ENCODE measurements at regions not wholly inside any gene's neighbourhood (a gene's known extent, or its start where the extent isn't known, plus 50 kb on each side); places are given as distances from the start of the nearest gene placed in this dataset.
"Not testable (repeated sequence)": the region's sequence is repeated elsewhere in the genome, so short reads cannot be mapped to it uniquely, and the experiment has no call there.

GRCh38 chr2:189309331-189309730 is 129.8 kb upstream of the COL5A2 start:
- Mint-ChIP-seq H3K9me3 (peaks cover 2 to 8% of the 10 kb centered on the region in 2 donors), H3K27ac (no peak overlapping the region), H3K4me3 (no peak overlapping the region), H3K27me3 (ENCODE audit: low read depth in 2 of 2) (no peaks in the 10 kb centered on the region), H3K4me1 (peaks cover 2% of the 10 kb centered on the region in 2 donors), H3K36me3 (no peaks in the 10 kb centered on the region)
- Histone ChIP-seq H3K4me1 (ENCODE audit: control insufficient read depth, insufficient read depth, low read length) (no peaks in the 10 kb centered on the region), H3K27ac (ENCODE audit: low read length) (no peak overlapping the region), H3K27me3 (ENCODE audit: control insufficient read depth, insufficient read depth, low read length) (no peaks in the 10 kb centered on the region), H3K36me3 (ENCODE audit: control insufficient read depth, insufficient read depth, low read length) (no peaks in the 10 kb centered on the region), H3K9me3 (ENCODE audit: control insufficient read depth, insufficient read depth, low read length) (no peaks in the 10 kb centered on the region), H3K4me3 (ENCODE audit: low read length) (no peak overlapping the region)
- intact Hi-C loops (cut with micrococcal nuclease): no loop called here
- no peak for TF ChIP-seq CTCF (IDR thresholded peaks at IDR 0.05)
- WGBS (ENCODE audit: insufficient coverage): 90% methylated on average over 4 of the region's 4 CpGs
- ATAC-seq (no peak), DNase-seq (no peak)

GRCh38 chr2:189312211-189312610 is 129.1 kb upstream of the WDR75 start:
- 95% methylated on average over 13 of the region's 13 CpGs for WGBS (ENCODE audit: insufficient coverage)
- TF ChIP-seq CTCF (IDR thresholded peaks at IDR 0.05): no peak
- no peak overlapping the region for H3K27ac Mint-ChIP-seq

GRCh38 chr2:189312643-189313042 is 128.6 kb upstream of the WDR75 start:
- H3K9me3 Mint-ChIP-seq: peaks cover 2 to 8% of the 10 kb centered on the region in 2 donors
- 73% methylated on average over 3 of the region's 4 CpGs for WGBS (ENCODE audit: insufficient coverage)
- H3K27ac Mint-ChIP-seq: no peak overlapping the region
- H3K27ac ChIP-seq (ENCODE audit: low read length): no peak overlapping the region
- no peaks in the 10 kb centered on the region for H3K27me3 Mint-ChIP-seq (ENCODE audit: low read depth in 2 of 2)
- no peaks in the 10 kb centered on the region for H3K27me3 ChIP-seq (ENCODE audit: control insufficient read depth, insufficient read depth, low read length)
- H3K4me3 ChIP-seq (ENCODE audit: low read length): no peak overlapping the region
- H3K4me3 Mint-ChIP-seq: no peak overlapping the region
- TF ChIP-seq CTCF (IDR thresholded peaks at IDR 0.05): no peak
- H3K36me3 Mint-ChIP-seq: no peaks in the 10 kb centered on the region
- no peaks in the 10 kb centered on the region for H3K36me3 ChIP-seq (ENCODE audit: control insufficient read depth, insufficient read depth, low read length)
- H3K9me3 ChIP-seq (ENCODE audit: control insufficient read depth, insufficient read depth, low read length): no peaks in the 10 kb centered on the region
- ATAC-seq (no peak), DNase-seq (no peak)
- H3K4me1 ChIP-seq (ENCODE audit: control insufficient read depth, insufficient read depth, low read length): no peaks in the 10 kb centered on the region
- no peaks in the 10 kb centered on the region for H3K4me1 Mint-ChIP-seq
- intact Hi-C loops (cut with micrococcal nuclease): no loop called here

More at GRCh38 chr2:189312211-189312610, 129.1 kb upstream of the WDR75 start:
- H3K36me3 Mint-ChIP-seq: no peaks in the 10 kb centered on the region
- Histone ChIP-seq H3K9me3 (ENCODE audit: control insufficient read depth, insufficient read depth, low read length) (no peaks in the 10 kb centered on the region), H3K4me3 (ENCODE audit: low read length) (no peak overlapping the region), H3K36me3 (ENCODE audit: control insufficient read depth, insufficient read depth, low read length) (no peaks in the 10 kb centered on the region), H3K27ac (ENCODE audit: low read length) (no peak overlapping the region), H3K27me3 (ENCODE audit: control insufficient read depth, insufficient read depth, low read length) (no peaks in the 10 kb centered on the region), H3K4me1 (ENCODE audit: control insufficient read depth, insufficient read depth, low read length) (no peaks in the 10 kb centered on the region)
- DNase-seq (no peak), ATAC-seq (no peak)
- H3K4me1 Mint-ChIP-seq: no peaks in the 10 kb centered on the region
- intact Hi-C loops (cut with micrococcal nuclease): no loop called here
- no peak overlapping the region for H3K4me3 Mint-ChIP-seq
- H3K9me3 Mint-ChIP-seq: peaks cover 2 to 8% of the 10 kb centered on the region in 2 donors
- no peaks in the 10 kb centered on the region for H3K27me3 Mint-ChIP-seq (ENCODE audit: low read depth in 2 of 2)

GRCh38 chr2:189318761-189319160 is 122.5 kb upstream of the WDR75 start:
- no peaks in the 10 kb centered on the region for H3K4me1 Mint-ChIP-seq
- no peaks in the 10 kb centered on the region for H3K27me3 Mint-ChIP-seq (ENCODE audit: low read depth in 2 of 2)
- Histone ChIP-seq H3K4me3 (ENCODE audit: low read length) (no peak overlapping the region), H3K36me3 (ENCODE audit: control insufficient read depth, insufficient read depth, low read length) (no peaks in the 10 kb centered on the region), H3K27me3 (ENCODE audit: control insufficient read depth, insufficient read depth, low read length) (no peaks in the 10 kb centered on the region), H3K4me1 (ENCODE audit: control insufficient read depth, insufficient read depth, low read length) (no peaks in the 10 kb centered on the region), H3K9me3 (ENCODE audit: control insufficient read depth, insufficient read depth, low read length) (no peaks in the 10 kb centered on the region), H3K27ac (ENCODE audit: low read length) (no peak overlapping the region)
- H3K4me3 Mint-ChIP-seq: no peak overlapping the region
- no CpG with 5 or more reads among the region's 1 CpG for WGBS (ENCODE audit: insufficient coverage)
- no peak overlapping the region for H3K27ac Mint-ChIP-seq
- peaks cover 8% of the 10 kb centered on the region for H3K36me3 Mint-ChIP-seq
- DNase-seq: no peak
- TF ChIP-seq CTCF (IDR thresholded peaks at IDR 0.05): no peak
- intact Hi-C loops (cut with micrococcal nuclease): no loop called here
- H3K9me3 Mint-ChIP-seq: peaks cover 2 to 9% of the 10 kb centered on the region in 2 donors
- ATAC-seq: no peak

GRCh38 chr2:189319424-189319823 is 121.8 kb upstream of the WDR75 start:
- H3K4me1 ChIP-seq (ENCODE audit: control insufficient read depth, insufficient read depth, low read length); H3K4me3 ChIP-seq (ENCODE audit: low read length); H3K27me3 Mint-ChIP-seq (ENCODE audit: low read depth in 2 of 2); H3K4me3 Mint-ChIP-seq; H3K27ac ChIP-seq (ENCODE audit: low read length); H3K9me3 ChIP-seq (ENCODE audit: control insufficient read depth, insufficient read depth, low read length); DNase-seq; H3K27me3 ChIP-seq (ENCODE audit: control insufficient read depth, insufficient read depth, low read length); ATAC-seq; H3K4me1 Mint-ChIP-seq; H3K27ac Mint-ChIP-seq; intact Hi-C loops (cut with micrococcal nuclease); H3K36me3 ChIP-seq (ENCODE audit: control insufficient read depth, insufficient read depth, low read length); H3K9me3 Mint-ChIP-seq; H3K36me3 Mint-ChIP-seq: not testable (repeated sequence)
- 89% methylated on average over 11 of the region's 11 CpGs for WGBS (ENCODE audit: insufficient coverage)

Measured in natural killer cell (primary cell).